Activated CD8-positive, alpha-beta memory T cell treated with anti-CD3 and anti-CD28 coated beads for 36 hours (primary cell): ENCODE measurements at regions not wholly inside any gene's neighbourhood (a gene's known extent, or its start where the extent isn't known, plus 50 kb on each side); places are given as distances from the start of the nearest gene placed in this dataset.
"Not testable (repeated sequence)": the region's sequence is repeated elsewhere in the genome, so short reads cannot be mapped to it uniquely, and the experiment has no call there.

ENCODE experiments used
- CTCF ChIA-PET: fragments of 350-600 bp; sonication (Branson Sonifier 250); formaldehyde crosslinking; loops from one replicate; lab custom pipeline; 2021; ENCODE audit warnings: antibody characterized with exemption; lab: Charles Lee
- POLR2A ChIA-PET: fragments of 350-600 bp; sonication (Branson Sonifier 250); formaldehyde crosslinking; loops from one replicate; lab custom pipeline; 2021; ENCODE audit warnings: antibody characterized with exemption; lab: Charles Lee

DNA sequence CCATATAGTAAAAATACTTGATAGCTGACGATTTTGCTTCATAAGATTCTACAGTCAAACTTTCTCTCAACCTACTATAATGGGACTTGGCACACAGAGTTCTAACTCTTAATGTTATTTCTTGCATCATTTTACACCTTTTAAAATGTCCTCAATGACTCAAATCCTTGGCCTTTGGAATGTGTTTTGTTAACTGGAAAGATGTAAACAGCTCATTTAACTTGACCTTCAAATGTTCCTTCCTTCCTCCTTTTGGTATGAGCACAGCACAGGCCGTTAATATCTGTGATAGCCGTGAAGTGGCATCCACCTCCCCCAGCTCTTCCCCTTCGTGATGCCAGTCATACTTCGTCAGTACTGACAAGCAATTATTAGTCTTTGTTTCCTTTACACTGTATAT, 972.0 kb upstream of the CITED2 start:
- ChIA-PET POLR2A (no interaction called here), CTCF (no interaction called here)

DNA sequence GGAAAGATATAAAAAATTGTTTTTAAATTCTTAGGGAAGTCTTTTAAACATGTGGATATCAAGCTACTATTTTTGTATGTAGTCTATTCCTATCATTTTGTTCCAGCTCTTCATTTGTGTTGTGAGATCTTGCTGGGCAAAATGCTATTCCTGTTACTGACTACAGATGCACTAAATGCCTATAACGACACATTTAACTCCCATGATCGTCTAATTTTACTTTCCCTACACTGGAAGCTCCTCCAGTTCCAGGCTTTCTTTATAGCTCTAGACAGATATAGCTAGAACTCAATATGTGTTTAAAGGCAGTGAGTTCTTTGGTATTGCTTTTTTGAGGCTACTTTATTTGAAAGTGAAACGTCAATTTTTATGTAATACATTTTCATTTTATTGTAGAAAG, 971.5 kb upstream of the CITED2 start:
- POLR2A ChIA-PET, result no interaction called here

DNA sequence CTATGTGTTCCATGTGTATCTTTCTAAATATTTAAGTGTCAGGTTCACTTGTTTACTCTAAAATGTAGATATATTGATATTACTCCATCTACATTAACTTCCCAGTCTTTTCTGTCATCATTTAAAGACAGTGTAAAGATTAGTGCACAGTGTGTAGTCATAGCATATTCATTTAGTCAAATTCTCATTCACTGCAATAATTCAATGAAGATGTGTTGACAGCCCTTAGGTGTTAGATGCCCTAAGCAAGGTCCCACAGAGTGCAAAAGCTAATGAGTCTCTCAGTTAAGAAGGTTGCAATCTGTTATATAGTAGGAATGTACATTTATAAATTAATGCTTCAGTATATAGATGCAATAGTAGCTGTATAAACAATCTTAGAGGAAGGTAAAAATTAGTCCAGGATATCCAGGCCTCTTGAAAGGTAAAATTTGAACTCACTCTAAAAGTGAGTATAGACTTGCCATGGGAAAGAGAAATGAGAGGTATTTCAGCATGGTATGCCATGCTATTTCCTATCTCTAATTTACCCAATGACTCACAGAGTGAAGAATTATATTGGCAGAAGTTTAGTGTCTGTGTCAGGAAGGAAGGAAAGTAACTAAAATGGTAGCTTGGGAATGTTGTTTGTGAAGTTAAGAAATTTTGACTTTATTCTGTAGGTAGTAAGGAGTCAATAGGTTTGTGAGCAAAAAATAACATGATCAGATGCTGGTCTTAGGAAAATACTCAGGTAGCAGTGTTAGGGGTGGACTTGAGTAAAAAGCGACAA, 969.9 kb upstream of the CITED2 start:
- CTCF ChIA-PET, result no interaction called here
- POLR2A ChIA-PET, result no interaction called here

More for the DNA sequence above, 971.5 kb upstream of the CITED2 start:
- CTCF ChIA-PET, result no interaction called here

DNA sequence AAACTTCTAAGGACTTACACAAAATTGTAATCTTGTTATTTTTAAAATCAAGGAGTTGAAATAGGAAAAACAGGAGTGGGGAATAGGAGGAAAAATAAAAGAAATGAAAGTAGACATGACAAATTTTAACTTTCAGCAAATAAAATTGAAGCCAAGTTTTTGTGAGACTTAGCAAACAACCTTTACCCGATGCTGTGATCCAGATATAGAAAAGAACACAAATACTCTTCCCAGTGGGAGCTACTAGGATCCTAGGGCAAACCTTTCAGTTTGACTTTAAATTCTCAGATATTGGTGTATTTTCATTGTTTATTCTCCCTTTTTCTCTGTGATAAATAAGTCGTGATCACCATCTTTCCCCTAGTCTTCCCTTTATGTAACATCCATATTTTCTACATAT, 968.7 kb upstream of the CITED2 start:
- POLR2A ChIA-PET, result no interaction called here

DNA sequence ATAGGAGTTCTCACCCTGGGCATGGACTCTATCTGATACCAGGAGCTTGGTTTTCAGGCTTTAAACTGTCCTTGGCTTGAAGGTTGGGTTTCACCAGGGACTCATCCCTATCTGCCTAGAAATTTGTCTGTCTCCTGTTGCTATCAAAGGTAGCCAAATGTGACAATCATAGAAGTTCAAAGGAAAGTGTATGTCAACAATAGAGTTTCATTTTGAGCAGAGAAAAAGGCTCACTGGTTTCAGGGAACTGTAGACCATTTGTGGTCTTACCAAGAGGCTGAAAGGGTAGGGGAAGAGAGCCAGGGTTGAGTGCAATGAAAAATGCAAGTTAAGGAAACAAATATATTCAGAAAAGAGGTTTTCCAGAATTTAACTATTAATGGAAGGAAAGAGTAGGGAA, 966.8 kb upstream of the CITED2 start:
- ChIA-PET CTCF (no interaction called here), POLR2A (no interaction called here)

More for the DNA sequence above, 968.7 kb upstream of the CITED2 start:
- CTCF ChIA-PET, result no interaction called here

DNA sequence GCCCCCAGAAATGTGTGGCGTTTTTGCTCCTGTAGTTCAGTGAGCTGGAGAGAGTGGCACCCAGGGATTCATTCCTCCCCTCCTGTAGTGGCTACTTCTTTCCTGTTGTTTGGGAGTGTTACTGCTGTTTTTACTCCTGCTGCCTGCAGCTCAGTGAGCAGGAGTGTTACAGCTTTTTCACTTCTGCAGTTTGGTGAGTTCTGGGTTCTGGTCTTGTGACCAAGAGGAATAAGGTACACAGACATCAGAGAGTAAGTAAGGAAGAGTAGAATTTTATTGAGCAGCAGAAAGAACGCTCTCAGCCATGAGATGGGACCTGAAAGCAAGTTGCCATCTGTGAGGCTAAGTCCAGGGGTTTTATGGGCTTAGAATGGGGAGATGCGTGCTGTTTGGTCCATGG, 966.3 kb upstream of the CITED2 start:
- CTCF ChIA-PET, result no interaction called here
- POLR2A ChIA-PET, result no interaction called here

DNA sequence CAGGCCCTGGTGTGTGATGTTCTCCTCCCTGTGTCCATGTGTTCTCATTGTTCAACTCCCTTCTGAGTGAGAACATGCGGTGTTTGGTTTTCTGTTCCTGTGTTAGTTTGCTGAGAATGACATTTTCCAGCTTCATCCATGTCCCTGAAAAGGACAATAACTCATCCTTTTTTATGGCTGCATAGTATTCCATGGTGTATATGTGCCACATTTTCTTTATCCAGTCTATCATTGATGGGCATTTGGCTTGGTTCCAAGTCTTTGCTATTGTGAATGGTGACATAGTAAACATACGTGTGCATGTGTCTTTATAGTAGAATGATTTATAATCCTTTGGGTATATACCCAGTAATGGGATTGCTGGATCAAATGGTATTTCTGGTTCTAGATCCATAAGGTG, 964.6 kb upstream of the CITED2 start:
- CTCF ChIA-PET, POLR2A ChIA-PET: not testable (repeated sequence)

DNA sequence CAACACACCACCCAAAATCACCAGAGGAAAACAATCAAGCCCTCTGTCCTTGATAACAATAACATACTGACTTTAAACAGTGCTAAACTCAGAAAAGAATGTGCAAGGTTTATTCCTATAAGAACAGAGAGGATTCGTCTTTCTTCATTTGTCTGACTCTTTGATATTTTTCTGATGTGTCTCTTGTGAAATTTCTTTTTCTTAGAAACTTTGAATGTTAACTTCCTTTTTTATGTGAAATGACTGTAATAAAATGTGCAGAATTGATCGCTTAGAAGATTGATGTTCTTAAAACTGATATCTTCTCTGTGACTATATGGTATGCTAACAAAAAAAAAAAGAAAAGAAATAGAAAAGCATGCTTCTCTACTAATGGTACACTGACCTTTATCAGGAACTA, 947.4 kb upstream of the CITED2 start:
- ChIA-PET POLR2A (no interaction called here), CTCF (no interaction called here)

DNA sequence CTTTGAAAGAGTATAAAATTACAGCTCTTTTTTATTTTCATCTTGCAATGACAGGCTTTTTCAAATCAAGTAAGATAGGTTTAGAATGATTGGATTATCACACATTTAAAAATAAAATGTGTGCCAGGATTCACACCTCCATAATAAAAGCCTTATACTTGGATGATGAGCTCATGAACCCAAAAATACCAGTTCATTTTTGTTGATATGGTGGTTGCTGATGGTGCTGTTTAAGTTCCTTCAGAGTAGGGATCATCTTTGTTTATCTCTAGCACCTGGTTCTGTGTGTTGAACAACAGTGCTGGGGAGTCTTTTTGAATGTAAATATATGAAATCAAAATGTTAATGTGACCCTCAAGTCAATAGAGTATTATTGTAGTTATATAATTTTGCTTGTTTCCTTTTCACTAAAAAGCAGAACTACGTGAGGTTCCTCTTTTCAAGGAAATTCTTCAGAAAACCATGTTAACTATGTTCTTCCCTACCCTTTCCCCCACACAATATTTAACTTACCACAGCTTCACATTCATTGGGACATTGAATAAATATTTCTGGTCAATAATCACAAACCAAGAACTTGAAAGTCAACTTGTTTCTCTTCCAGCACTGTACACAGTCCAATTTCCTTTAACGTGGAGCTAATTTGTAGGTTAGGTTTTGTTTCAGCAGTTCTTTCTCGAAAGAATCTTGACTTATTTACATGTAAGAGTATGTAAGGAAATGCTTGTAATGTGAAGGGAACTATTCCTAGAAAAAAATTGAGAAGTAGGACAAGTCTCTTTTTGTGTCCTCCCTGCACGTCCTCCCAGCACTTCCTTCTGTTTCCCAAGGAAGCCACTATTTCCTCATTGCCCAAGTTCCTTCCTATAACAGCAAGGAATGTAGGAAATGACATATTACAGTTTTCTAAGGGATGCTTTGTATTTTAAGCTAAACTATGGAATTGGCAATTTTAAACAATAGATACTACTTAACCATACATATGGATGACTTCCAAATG, 945.9 kb upstream of the CITED2 start:
- ChIA-PET CTCF (no interaction called here), POLR2A (no interaction called here)

DNA sequence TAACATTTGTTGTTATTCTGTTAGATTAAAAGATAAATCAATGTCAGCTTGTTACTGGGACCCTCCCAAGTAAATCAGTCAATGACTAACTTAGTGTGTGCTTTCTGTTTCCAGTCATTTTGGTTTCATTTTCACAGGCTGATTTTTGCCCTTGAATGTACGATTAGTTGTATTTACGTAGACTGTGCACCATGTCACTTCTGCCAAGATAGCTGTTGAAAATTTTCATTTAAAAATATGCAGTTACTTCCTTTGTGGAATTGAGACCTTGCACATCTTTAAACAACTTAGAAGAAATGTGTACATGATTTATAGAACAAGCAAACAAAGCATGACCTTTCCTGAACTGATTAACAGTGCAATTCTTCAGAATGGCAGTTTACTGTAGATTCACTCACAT, 944.8 kb upstream of the CITED2 start:
- ChIA-PET POLR2A (no interaction called here), CTCF (no interaction called here)

DNA sequence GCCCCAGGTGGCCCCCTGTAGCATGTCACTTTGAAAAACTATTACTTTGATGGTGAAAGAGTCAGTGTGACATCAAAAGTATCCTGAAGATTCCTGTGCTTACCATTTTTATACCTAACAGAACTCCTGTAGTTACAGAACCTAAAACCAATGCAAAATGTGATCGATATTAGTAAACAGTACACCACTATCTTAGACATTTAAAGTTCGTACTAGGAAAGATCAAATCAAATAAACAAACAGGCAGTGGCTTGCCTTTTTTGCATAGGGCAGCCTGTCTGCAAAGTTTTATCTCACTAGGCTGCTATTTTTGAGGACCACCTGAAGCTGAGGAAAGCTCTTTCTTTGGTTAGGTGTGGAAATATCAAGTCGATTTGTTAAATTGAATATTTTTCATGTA, 944.0 kb upstream of the CITED2 start:
- POLR2A ChIA-PET, result no interaction called here
- CTCF ChIA-PET, result no interaction called here

DNA sequence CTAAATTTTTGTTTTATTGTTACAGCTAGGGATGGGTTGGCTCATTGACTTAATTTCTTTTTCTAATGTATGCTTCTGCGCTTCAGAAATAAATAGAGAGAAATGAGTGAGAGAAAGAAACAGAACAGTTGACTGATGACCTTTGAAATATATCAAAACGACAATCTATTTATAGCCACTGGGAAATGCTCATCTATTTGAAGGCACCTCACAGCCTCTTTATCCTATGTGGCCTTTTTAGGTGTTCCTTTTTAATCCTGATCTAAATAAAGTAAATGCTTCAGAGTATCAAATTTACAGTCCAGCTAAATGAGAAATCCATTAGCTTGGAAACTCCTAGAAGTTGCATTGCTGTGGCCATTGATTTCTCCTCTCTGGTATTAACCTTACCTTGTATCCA, 943.5 kb upstream of the CITED2 start:
- CTCF ChIA-PET, result no interaction called here
- POLR2A ChIA-PET, result no interaction called here

DNA sequence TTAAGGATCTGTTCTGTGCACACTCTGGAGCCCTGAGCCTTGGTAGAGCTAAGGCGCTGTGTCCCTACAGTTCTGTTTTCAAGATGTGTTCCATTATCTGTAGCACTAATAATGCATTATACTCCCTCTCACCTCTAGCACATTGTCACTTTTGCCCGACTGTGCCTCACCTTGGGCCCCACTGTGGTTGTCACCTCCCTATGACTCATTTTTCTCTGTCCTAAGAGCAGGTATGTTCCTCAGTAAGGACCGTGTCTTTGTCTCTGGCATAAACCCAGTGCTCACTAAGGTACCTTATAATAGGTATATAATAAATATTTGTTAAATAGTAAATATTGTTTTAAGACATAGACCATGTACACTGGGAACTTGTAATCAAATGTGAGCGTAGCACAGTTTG, 942.5 kb upstream of the CITED2 start:
- POLR2A ChIA-PET, result no interaction called here

DNA sequence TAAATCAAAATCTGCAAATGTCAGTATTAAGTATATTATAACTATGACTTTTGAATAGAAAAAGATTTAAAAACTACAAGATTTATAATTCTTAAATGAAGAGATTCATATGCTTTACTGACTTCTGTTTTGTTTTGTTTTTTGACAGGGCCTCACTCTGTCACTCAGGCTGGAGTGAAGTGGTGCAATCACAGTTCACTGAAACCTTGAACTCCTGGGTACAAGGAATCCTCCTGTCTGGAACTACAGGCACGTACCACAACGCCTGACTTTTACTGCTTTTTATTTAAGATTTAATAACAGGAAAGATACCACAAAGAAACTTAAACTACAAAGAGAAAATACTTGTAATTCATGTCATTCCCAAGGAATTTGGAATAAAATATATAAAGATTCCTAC, 940.2 kb upstream of the CITED2 start:
- ChIA-PET POLR2A (no interaction called here), CTCF (no interaction called here)

More for the DNA sequence above, 942.5 kb upstream of the CITED2 start:
- CTCF ChIA-PET, result no interaction called here

DNA sequence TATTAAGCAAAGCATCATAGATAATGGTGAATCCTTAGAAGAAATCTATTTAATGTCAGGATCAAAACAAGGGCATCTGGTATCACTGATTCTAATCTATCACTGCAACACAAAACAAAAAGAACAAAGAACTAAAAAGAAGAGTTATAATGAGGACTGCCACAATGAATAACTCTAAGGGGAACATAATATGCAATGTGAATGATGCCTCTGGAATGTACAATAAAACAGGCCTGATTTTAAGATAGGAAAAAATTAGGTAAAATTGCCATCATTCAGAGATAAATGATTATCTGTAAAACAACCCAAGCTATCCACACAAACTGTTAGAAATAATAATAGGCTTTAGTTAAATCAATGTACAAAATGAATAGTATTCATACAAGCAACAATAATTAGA, 936.7 kb upstream of the CITED2 start:
- ChIA-PET CTCF (no interaction called here), POLR2A (no interaction called here)

DNA sequence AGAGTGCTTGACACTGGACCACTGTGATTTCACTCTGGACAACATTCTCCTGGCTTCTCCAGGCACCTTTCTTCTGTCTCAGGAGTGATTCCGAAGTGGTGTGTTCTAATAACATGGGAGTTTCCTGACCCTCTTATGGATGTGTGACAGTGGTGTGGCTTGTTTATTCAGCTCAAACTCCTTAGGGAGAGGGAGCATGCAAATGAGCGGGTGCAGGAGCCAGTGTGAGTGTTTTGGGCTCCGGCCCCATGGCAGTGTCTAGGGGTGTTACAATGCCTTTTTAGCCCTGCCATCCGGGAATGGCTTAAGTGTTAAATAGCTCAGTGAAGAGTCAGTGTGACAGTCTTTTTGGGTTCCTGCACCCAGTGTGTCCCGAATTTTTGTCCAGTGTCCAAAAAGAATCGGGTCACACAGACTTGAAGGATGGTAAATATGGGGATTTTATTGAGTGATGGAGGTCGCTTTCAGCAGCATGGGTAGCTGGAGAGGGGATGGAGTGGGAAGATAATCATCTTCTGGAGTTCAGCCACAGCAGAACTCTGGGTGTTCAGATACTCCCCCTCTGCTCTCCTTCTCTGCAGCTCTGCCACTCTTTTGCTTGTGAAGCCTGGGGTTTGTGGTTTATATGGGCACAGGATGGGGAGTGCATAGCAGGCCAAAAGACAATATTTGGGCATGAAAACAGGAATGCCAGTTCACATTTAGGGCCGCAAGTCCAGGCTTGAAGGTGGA, 928.9 kb upstream of the CITED2 start:
- POLR2A ChIA-PET, result no interaction called here
- CTCF ChIA-PET, result no interaction called here

DNA sequence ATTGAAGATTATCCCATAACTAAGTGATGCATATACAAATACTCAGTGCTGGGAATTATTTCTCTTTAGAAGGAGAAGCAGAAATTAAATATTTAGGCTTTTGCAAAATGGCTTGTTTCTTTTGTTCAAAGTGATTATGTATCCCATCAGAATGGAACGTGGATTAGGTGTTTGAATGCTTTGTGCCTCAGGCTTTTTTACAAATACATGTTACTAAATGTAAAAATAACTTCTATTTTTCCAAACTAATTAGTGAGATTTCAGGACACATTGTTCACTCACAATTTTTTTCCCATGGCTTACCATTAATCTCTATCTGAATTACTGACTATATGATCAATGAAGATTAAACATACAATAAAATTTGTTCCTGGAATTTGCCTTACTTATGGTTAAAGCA, 925.9 kb upstream of the CITED2 start:
- ChIA-PET CTCF (no interaction called here), POLR2A (interaction anchor here (0.6 kb wide), 1 partner anchor 167 kb away, joined by 4 read pairs; no protein-coding TSS in a partner anchor)

DNA sequence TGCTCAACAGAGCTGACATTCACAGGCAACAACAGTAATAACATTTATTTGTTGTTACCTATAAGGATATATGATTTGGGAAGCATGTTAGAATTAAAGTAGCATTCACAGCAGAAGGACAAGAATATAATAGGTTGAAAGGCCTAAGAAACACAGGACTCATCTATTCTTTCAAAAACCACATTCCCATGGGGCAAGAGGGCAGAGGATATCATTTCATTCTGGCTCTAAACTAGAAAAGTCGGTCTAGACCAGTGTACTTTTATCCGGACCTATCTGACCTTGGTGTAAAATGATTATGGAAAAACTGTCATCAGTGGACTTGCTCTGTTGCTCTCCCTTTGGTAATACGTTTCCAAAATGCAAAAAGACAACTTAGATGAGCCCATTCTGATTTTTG, 914.7 kb upstream of the CITED2 start:
- CTCF ChIA-PET, result no interaction called here
- POLR2A ChIA-PET, result no interaction called here

DNA sequence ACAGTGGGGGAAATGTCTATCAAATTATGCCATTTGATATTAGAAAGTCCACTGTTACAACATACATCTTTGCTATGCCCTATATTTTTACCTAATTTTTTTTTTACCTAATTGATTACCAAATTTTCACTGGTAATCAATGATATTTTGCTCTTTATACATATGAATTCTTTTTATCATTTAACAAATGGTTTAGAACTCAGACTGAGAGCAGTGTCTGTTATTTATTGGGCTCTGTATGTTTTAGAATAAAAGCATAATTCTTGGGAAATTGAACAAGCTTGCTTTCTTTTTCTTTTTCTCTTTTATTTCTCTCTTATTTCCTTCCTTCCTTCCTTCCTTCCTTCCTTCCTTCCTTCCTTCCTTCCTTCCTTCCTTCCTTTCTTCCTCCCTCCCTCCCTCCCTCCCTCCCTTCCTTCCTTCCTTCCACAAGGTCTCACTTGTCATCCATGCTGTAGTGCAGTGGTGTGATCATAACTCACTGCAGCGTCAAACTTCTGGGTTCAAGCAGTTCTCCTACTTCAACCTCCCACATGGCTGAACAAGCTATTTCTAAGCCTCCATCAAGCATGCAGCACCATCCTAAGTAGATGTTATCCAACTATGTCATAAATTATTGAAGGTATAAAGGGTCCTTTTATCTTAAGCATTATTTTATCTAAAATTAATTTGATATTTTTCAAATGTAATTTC, 911.7 kb upstream of the CITED2 start:
- CTCF ChIA-PET, result no interaction called here
- POLR2A ChIA-PET, result no interaction called here
